Common myeloid progenitor, CD34-positive (primary cell): ENCODE measurements at regions not wholly inside any gene's neighbourhood (a gene's known extent, or its start where the extent isn't known, plus 50 kb on each side); places are given as distances from the start of the nearest gene placed in this dataset.

ENCODE experiments used
- CTCF ChIA-PET: fragments of 350-600 bp; sonication (Branson Sonifier 250); formaldehyde crosslinking; loops from one replicate; lab custom pipeline; 2021; ENCODE audit warnings: antibody characterized with exemption; lab: Charles Lee
- POLR2A ChIA-PET: fragments of 350-600 bp; sonication (Branson Sonifier 250); formaldehyde crosslinking; loops from one replicate; lab custom pipeline; 2021; ENCODE audit warnings: antibody characterized with exemption; lab: Charles Lee
- DNase-seq, 3 donors: peaks; one replicate each; pipeline versions ENCODE4 v3.0.0 to v3.0.0-alpha.2; 2013
- H3K27ac ChIP-seq, 2 experiments: 1 replicate in 1 of 2; 2 replicates in 1 of 2; pipeline ENCODE4 v1.7.0; 2013; ENCODE audit warnings: inconsistent platforms in 2 of 2, low read length in 2 of 2, mild to moderate bottlenecking in 2 of 2, low read depth in 1 of 2, moderate library complexity in 1 of 2; ENCODE audit not compliant: severe bottlenecking in 2 of 2, insufficient read depth in 1 of 2, poor library complexity in 1 of 2
- H3K27me3 ChIP-seq, 5 experiments: replicated peaks in 2 of 5; 1 replicate in 3 of 5; 2 replicates in 2 of 5; pipeline versions ENCODE4 v1.6.1 to v1.7.0; 2013; ENCODE audit warnings: low read length in 4 of 5, mild to moderate bottlenecking in 2 of 5, moderate library complexity in 2 of 5, inconsistent platforms in 1 of 5; ENCODE audit not compliant: insufficient read depth in 5 of 5, control insufficient read depth in 4 of 5
- H3K36me3 ChIP-seq, 4 experiments: 1 replicate in 2 of 4; 2 replicates in 2 of 4; pipeline versions ENCODE4 v1.6.1 to v1.7.0; 2013; ENCODE audit warnings: low read length in 3 of 4, control low read depth in 1 of 4, mild to moderate bottlenecking in 1 of 4; ENCODE audit not compliant: control insufficient read depth in 4 of 4, insufficient read depth in 4 of 4
- H3K4me1 ChIP-seq, 4 experiments: 1 replicate in 3 of 4; 2 replicates in 1 of 4; pipeline versions ENCODE4 v1.6.1 to v1.7.1; 2013; ENCODE audit warnings: low read length in 3 of 4, mild to moderate bottlenecking in 3 of 4, control low read depth in 1 of 4, inconsistent platforms in 1 of 4, moderate library complexity in 1 of 4; ENCODE audit not compliant: control insufficient read depth in 4 of 4, insufficient read depth in 4 of 4; ENCODE audit errors: control extremely low read depth in 1 of 4
- H3K4me3 ChIP-seq, 7 experiments: 1 replicate in 4 of 7; 2 replicates in 3 of 7; pipeline versions ENCODE4 v1.5.1 to v1.7.0; 2013; ENCODE audit warnings: mild to moderate bottlenecking in 7 of 7, low read length in 6 of 7, moderate library complexity in 6 of 7, inconsistent platforms in 2 of 7, low read depth in 2 of 7, control low read depth in 1 of 7; ENCODE audit not compliant: insufficient read depth in 4 of 7, control insufficient read depth in 1 of 7; ENCODE audit errors: extremely low read depth in 1 of 7
- H3K9me3 ChIP-seq, 5 experiments: 1 replicate in 4 of 5; 2 replicates in 1 of 5; pipeline versions ENCODE4 v1.6.1 to v1.7.1; 2013; ENCODE audit warnings: low read length in 4 of 5, mild to moderate bottlenecking in 2 of 5, inconsistent platforms in 1 of 5, low read depth in 1 of 5, moderate library complexity in 1 of 5; ENCODE audit not compliant: control insufficient read depth in 4 of 5, insufficient read depth in 2 of 5; ENCODE audit errors: control extremely low read depth in 1 of 5
- WGBS: methylation state at CpG from one replicate; pipeline ENCODE4 v1.1.5; 2013; ENCODE audit not compliant: insufficient coverage; 5-methylcytosine and 5-hydroxymethylcytosine counted together

DNA sequence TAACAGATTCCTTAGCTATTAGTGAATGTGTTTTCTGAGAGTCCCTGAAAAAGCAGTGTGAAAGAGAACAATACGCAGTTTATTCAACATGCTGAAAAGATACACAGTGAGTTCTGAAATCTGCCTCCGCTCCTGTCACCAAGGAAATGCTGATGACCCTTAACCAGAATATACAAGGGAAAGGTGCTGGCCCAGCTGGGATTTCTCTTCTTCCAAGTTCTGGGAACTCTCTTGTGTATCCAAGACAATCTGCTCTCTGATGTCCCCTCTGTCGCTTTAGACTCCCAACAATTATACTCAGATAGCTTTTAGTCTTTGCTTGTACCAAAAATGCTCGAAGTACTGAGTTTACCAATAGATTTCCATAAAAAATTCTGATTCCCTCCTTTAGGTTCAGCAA is 214.9 kb downstream of the TMEM167A start:
- Histone ChIP-seq H3K9me3 (no peaks in the 10 kb centered on the region), H3K36me3 (no peaks in the 10 kb centered on the region), H3K4me1 (no peaks in the 10 kb centered on the region), H3K27ac (no peak overlapping the region), H3K4me3 (no peak overlapping the region), H3K27me3 (no peaks in the 10 kb centered on the region)
- 98% methylated on average over 4 of the region's 4 CpGs for WGBS
- POLR2A ChIA-PET, result no interaction called here
- DNase-seq, result no peak
- CTCF ChIA-PET, result no interaction called here

GRCh38 chr5:82861701-82862100 is 215.5 kb downstream of the TMEM167A start:
- H3K9me3 ChIP-seq, result no peaks in the 10 kb centered on the region
- ChIA-PET CTCF (no interaction called here), POLR2A (no interaction called here)
- no peaks in the 10 kb centered on the region for H3K27me3 ChIP-seq
- no peaks in the 10 kb centered on the region for H3K36me3 ChIP-seq
- H3K4me3 ChIP-seq, result no peak overlapping the region
- 100% methylated on average over 4 of the region's 4 CpGs for WGBS
- H3K27ac ChIP-seq, result no peak overlapping the region
- DNase-seq, result no peak
- H3K4me1 ChIP-seq, result no peaks in the 10 kb centered on the region

DNA sequence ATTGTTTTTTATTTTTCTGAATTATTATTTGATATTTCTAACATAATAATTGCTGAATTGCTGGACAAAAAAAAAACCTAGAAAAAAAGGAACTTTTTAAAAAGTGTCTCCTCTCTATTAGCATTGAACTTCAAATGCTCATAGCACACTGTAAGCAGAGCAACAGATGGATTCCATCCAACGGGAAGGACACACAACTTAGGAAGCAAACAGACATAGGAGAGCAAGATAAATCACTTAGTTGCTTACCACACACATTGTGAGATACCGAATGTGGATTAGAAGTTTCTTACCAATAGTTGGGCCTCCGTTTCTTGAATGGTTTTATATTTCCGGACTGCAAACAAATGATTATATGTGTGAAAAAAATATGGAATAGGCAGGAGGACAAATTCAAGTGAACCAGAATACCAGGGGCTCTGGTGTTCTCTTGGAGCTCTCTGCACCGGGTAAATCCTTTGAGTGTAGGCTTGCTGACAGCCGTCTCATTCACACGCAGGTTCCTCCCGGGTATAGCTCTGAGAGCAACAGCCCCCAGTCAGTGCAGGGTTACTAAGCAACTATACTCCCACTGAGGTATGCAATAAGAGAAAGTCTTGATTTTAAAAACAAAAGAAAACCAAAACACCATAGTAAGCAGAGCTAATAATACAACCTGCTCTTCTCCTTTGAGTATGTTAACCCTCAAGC is 217.6 kb downstream of the TMEM167A start:
- H3K9me3 ChIP-seq, result no peaks in the 10 kb centered on the region
- H3K27ac ChIP-seq, result no peak overlapping the region
- no peak for DNase-seq
- ChIA-PET POLR2A (no interaction called here), CTCF (interaction anchor here (1.1 kb wide), 1 partner anchor 9 kb away, joined by 3 read pairs; no protein-coding TSS in a partner anchor)
- H3K4me3 ChIP-seq, result no peak overlapping the region
- no peaks in the 10 kb centered on the region for H3K36me3 ChIP-seq
- H3K27me3 ChIP-seq, result no peaks in the 10 kb centered on the region
- 80% methylated on average over 5 of the region's 8 CpGs for WGBS
- H3K4me1 ChIP-seq, result no peaks in the 10 kb centered on the region

DNA sequence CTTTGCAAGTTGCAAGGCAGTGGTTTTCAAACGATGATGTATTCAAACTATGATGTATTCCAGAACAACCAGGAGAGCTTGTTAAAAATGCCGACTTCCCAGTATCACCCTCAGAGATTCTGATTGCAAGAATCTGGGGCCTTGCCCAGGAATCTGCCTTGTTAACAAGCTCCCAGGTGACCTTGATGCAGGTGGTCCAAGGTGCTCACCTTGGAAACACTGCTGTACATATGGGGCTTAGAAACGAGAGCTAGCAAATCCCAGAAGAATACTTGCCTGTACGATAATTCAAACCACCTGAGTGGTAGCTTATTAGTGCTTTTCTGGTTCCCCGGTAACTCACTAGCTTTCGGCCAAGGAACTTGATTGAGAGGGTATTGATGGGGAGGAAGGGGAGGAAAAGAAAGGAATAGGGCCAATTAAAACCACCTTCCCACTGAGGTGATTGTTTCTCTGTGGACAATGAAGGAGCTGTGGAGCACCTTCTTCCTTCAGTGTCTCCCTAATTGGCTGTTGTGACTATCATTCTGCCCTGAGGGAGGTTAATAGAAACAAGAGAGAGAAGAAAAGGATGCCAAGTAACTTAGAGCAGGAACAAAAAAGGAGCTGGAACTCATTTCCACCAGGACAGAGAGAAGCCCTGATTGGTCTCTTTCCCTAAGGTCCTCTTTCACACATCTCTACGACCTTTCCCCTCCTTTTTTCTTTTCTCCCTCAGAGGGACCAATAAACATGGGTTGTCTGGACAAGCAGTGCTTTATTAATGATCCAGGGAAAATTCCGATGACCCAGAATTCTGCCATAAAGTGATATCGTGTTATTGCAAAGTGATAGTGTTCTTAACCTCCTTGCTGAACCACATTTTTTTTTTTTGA is 218.8 kb downstream of the TMEM167A start:
- no peaks in the 10 kb centered on the region for H3K27me3 ChIP-seq
- POLR2A ChIA-PET, result no interaction called here
- H3K4me1 ChIP-seq, result no peaks in the 10 kb centered on the region
- DNase-seq, result no peak
- no peaks in the 10 kb centered on the region for H3K9me3 ChIP-seq
- H3K27ac ChIP-seq, result no peak overlapping the region
- no peaks in the 10 kb centered on the region for H3K36me3 ChIP-seq
- 98% methylated on average over 9 of the region's 9 CpGs for WGBS
- CTCF ChIA-PET, result no interaction called here
- H3K4me3 ChIP-seq, result no peak overlapping the region

GRCh38 chr5:82855893-82856550 is 221.2 kb downstream of the TMEM167A start:
- ChIA-PET CTCF (no interaction called here), POLR2A (no interaction called here)
- DNase-seq, result no peak
- Histone ChIP-seq H3K4me1 (peaks cover 0 to 4% (median 0%) of the 10 kb centered on the region in 4 experiments), H3K27ac (no peak overlapping the region), H3K36me3 (no peaks in the 10 kb centered on the region), H3K27me3 (no peaks in the 10 kb centered on the region), H3K4me3 (no peak overlapping the region), H3K9me3 (no peaks in the 10 kb centered on the region)
- WGBS, result 100% methylated on average over 1 of the region's 5 CpGs

- H3K4me3 ChIP-seq, result no peak overlapping the region
- H3K4me1 ChIP-seq, result peaks cover 0 to 4% (median 0%) of the 10 kb centered on the region in 4 experiments
- WGBS, result 94% methylated on average over 2 of the region's 3 CpGs
- no peaks in the 10 kb centered on the region for H3K27me3 ChIP-seq
- no peak overlapping the region for H3K27ac ChIP-seq
- no peak for DNase-seq
- H3K9me3 ChIP-seq, result no peaks in the 10 kb centered on the region
- ChIA-PET CTCF (no interaction called here), POLR2A (no interaction called here)
- no peaks in the 10 kb centered on the region for H3K36me3 ChIP-seq
Measured at GRCh38 chr5:82854956-82855355, 222.2 kb downstream of the TMEM167A start.

DNA sequence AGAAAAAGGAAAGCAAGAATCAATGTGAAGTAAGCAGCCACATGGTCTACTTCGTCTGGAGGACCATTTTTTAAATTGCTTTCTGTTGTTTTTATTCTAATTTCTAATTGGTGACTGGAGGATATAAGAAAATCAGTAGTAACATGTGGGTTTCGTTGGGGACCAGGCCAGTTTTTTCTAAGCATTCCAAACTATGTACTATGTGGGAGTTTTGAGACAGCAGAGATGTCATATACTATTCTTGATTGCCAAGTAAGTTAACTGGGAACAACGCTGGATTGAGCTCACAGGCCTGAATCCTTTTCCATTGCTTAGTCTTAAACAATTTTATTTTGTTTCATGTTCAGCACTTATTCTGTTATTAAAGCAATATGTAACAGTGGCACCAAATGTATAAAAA is 225.7 kb downstream of the TMEM167A start:
- no peak for DNase-seq

More for the DNA sequence above, 225.7 kb downstream of the TMEM167A start:
- peaks cover 0 to 4% (median 0%) of the 10 kb centered on the region in 4 experiments for H3K4me1 ChIP-seq
- no peak overlapping the region for H3K4me3 ChIP-seq
- H3K36me3 ChIP-seq, result no peaks in the 10 kb centered on the region
- peaks cover 0 to 3% (median 0%) of the 10 kb centered on the region in 5 experiments for H3K9me3 ChIP-seq
- no peak overlapping the region for H3K27ac ChIP-seq
- no peaks in the 10 kb centered on the region for H3K27me3 ChIP-seq
- POLR2A ChIA-PET, result no interaction called here
- CTCF ChIA-PET, result no interaction called here
- WGBS, result 93% methylated on average over 3 of the region's 3 CpGs
